K562 (cell line): ENCODE measurements at regions not wholly inside any gene's neighbourhood (a gene's known extent, or its start where the extent isn't known, plus 50 kb on each side); places are given as distances from the start of the nearest gene placed in this dataset.

Source experiments
- CBX1 ChIP-seq: sonication (generic); IDR thresholded peaks from 2 replicates; pipeline ENCODE4 v1.6.1; 2016; ENCODE audit warnings: antibody characterized with exemption, low read depth, mild to moderate bottlenecking
- FOXJ3 ChIP-seq: sonication (generic); formaldehyde crosslinking; IDR thresholded peaks from 2 replicates; pipeline ENCODE4 v1.4.0; 2020; ENCODE audit warnings: mild to moderate bottlenecking, missing genetic modification reagents
- GABPB2 ChIP-seq: fragments of 250-450 bp; sonication (Bioruptor Pico); conservative IDR thresholded peaks from 2 replicates; pipeline ENCODE4 v1.5.1; 2021; ENCODE audit warnings: mild to moderate bottlenecking
- GATA2 ChIP-seq: sonication (generic); formaldehyde crosslinking; IDR thresholded peaks from 2 replicates; pipeline ENCODE4 v1.4.0; 2020; ENCODE audit warnings: mild to moderate bottlenecking, missing genetic modification reagents
- HLTF ChIP-seq: fragments of 450-650 bp; IDR thresholded peaks from 2 replicates; pipeline ENCODE4 v1.6.1; 2016
- HNRNPLL ChIP-seq: fragments of 200-400 bp; formaldehyde crosslinking; IDR thresholded peaks from 2 replicates; pipeline ENCODE4 v1.6.1; 2017; ENCODE audit warnings: low read length, low read depth, mild to moderate bottlenecking; ENCODE audit not compliant: poor library complexity, severe bottlenecking
- KLF16 ChIP-seq: IDR thresholded peaks from 2 replicates; pipeline ENCODE4 v1.6.1; 2016; ENCODE audit warnings: antibody characterized with exemption
- SMAD1 ChIP-seq: fragments of 150-350 bp; IDR thresholded peaks from 2 replicates; pipeline ENCODE4 v1.6.1; 2014; ENCODE audit warnings: low read length, low read depth; ENCODE audit not compliant: partially characterized antibody
- TRIM24 ChIP-seq, 2 experiments: fragments of 450-650 bp; IDR thresholded peaks; 2 replicates each; pipeline ENCODE4 v1.6.1; 2016
- TF ChIP-seq, protein P1 (sequence below): sonication (generic); formaldehyde crosslinking; IDR thresholded peaks from 2 replicates; pipeline ENCODE4 v1.8.1; 2023; ENCODE audit warnings: mild to moderate bottlenecking, missing genetic modification reagents

DNA sequence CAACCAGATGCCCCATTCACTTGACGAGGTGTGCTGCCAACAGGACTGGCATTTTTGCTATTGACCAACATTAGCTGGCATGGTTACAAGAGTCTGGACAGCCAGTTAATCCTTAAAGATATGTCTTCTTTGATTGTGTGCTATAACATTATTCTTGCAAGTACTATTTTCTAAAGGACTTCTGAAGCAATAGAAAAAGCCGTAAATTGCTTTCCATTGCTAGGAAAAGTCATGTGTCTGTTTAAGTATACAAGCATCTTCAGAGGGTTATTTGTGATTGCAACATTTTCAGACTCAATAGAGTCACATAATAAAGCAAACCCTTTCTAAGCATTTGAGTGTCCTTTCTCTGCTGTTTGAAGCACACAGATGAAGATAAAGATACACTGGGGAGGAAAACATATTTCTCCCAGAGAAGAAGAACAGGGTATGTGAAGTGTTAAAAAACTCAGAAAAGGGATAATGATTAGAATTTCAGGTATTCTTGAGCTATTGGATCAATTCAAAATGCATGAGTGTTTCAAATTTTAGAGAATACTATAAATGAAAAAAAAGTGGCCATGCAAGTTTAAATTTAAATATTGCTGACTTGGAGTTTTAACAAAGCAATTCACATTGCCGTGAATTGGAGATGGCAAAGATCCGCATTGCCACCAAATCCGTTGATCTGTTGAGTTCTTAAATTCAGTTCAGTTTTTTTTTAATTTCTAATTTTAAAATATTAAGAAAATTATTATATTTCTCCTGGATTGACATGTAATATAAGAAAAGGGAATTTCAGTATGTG, 191.7 kb upstream of the MAP3K7 start:
- TF ChIP-seq SMAD1 (no peak), CBX1 (no peak), FOXJ3 (no peak), GABPB2 (CRISPR knock-in tag) (no peak), HLTF (no peak), HNRNPLL (no peak), TRIM24 (IDR thresholded peaks at IDR 0.05) (no peak), GATA2 (CRISPR knock-in tag) (no peak), KLF16 (no peak)
- TF ChIP-seq, protein P1, sequence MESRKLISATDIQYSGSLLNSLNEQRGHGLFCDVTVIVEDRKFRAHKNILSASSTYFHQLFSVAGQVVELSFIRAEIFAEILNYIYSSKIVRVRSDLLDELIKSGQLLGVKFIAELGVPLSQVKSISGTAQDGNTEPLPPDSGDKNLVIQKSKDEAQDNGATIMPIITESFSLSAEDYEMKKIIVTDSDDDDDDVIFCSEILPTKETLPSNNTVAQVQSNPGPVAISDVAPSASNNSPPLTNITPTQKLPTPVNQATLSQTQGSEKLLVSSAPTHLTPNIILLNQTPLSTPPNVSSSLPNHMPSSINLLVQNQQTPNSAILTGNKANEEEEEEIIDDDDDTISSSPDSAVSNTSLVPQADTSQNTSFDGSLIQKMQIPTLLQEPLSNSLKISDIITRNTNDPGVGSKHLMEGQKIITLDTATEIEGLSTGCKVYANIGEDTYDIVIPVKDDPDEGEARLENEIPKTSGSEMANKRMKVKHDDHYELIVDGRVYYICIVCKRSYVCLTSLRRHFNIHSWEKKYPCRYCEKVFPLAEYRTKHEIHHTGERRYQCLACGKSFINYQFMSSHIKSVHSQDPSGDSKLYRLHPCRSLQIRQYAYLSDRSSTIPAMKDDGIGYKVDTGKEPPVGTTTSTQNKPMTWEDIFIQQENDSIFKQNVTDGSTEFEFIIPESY: no peak
